IMR-90 (cell line): ENCODE measurements at regions not wholly inside any gene's neighbourhood (a gene's known extent, or its start where the extent isn't known, plus 50 kb on each side); places are given as distances from the start of the nearest gene placed in this dataset.

ENCODE experiments used
- ATAC-seq: fragments of 200-7000 bp; cut with Tn5 transposase; 2 replicates; pipeline ENCODE4 v1.9.1; 2020; ENCODE audit warnings: low read depth, mild to moderate bottlenecking, moderate library complexity
- BruUV-seq: library from RNA; stranded (reverse); fragments of 400-500 nt; replicated peaks from 2 replicates; lab custom pipeline; 2021; lab: Mats Ljungman, UMichigan
- CTCF ChIA-PET: fragments of 300-600 bp; formaldehyde crosslinking; extraction: SDS; loops from one replicate; lab custom pipeline; 2021; ENCODE audit warnings: antibody characterized with exemption; lab: Yijun Ruan, JAX
- POLR2A ChIA-PET: fragments of 300-600 bp; sonication (Branson Sonifier 250); formaldehyde crosslinking; loops from one replicate; lab custom pipeline; 2022; ENCODE audit warnings: antibody characterized with exemption; ENCODE audit not compliant: unreplicated experiment; lab: Charles Lee
- DNase-seq: peaks from one replicate; pipeline ENCODE4 v3.0.0; 2013
- H2AFZ ChIP-seq: replicated peaks from 2 replicates; pipeline ENCODE3; 2013; ENCODE audit warnings: low read length, mild to moderate bottlenecking; ENCODE audit not compliant: poor library complexity
- H2AK5ac ChIP-seq: 2 replicates; pipeline ENCODE4 v1.6.1; 2013; ENCODE audit warnings: low read depth, low read length, inconsistent platforms
- H2AK9ac ChIP-seq: replicated peaks from 2 replicates; pipeline ENCODE3; 2013; ENCODE audit warnings: mild to moderate bottlenecking, low read depth, low read length, moderate library complexity; ENCODE audit not compliant: poor library complexity
- H2BK120ac ChIP-seq: 2 replicates; pipeline ENCODE4 v1.6.1; 2013; ENCODE audit warnings: low read depth, low read length, inconsistent platforms
- H2BK15ac ChIP-seq: 3 replicates; pipeline ENCODE4 v1.6.1; 2013; ENCODE audit warnings: low read depth, low read length, inconsistent platforms
- H2BK20ac ChIP-seq: 2 replicates; pipeline ENCODE4 v1.6.1; 2013; ENCODE audit warnings: low read depth, mild to moderate bottlenecking, inconsistent platforms, low read length, moderate library complexity
- H2BK5ac ChIP-seq: 2 replicates; pipeline ENCODE4 v1.6.1; 2013; ENCODE audit warnings: mild to moderate bottlenecking, low read depth, low read length, inconsistent platforms; ENCODE audit not compliant: poor library complexity, severe bottlenecking
- H3K14ac ChIP-seq: replicated peaks from 2 replicates; pipeline ENCODE4 v1.6.1; 2013; ENCODE audit warnings: low read depth, low read length, inconsistent platforms
- H3K18ac ChIP-seq: 2 replicates; pipeline ENCODE4 v1.6.1; 2013; ENCODE audit warnings: low read depth, low read length, control low read depth
- H3K23ac ChIP-seq: 2 replicates; pipeline ENCODE4 v1.6.1; 2013; ENCODE audit warnings: low read depth, low read length, inconsistent platforms
- H3K27ac ChIP-seq: 2 replicates; pipeline ENCODE4 v1.5.1; 2013; ENCODE audit warnings: mild to moderate bottlenecking, control low read depth, low read length; ENCODE audit not compliant: insufficient read depth
- H3K27me3 ChIP-seq: 2 replicates; pipeline ENCODE4 v1.6.1; 2013; ENCODE audit warnings: low read length; ENCODE audit not compliant: control insufficient read depth, insufficient read depth
- H3K36me3 ChIP-seq: 2 replicates; pipeline ENCODE4 v1.6.1; 2013; ENCODE audit warnings: low read length, mixed read lengths; ENCODE audit not compliant: control insufficient read depth, insufficient read depth
- H3K4ac ChIP-seq: 2 replicates; pipeline ENCODE4 v1.6.1; 2013; ENCODE audit warnings: low read depth, low read length, inconsistent platforms
- H3K4me1 ChIP-seq: 2 replicates; pipeline ENCODE4 v1.6.1; 2013; ENCODE audit warnings: low read length, mixed read lengths; ENCODE audit not compliant: control insufficient read depth, insufficient read depth
- H3K4me2 ChIP-seq: 2 replicates; pipeline ENCODE4 v1.6.1; 2013; ENCODE audit warnings: low read depth, mild to moderate bottlenecking, control low read depth, low read length, moderate library complexity
- H3K4me3 ChIP-seq: 2 replicates; pipeline ENCODE4 v1.5.1; 2013; ENCODE audit warnings: low read depth, mild to moderate bottlenecking, control low read depth, low read length, moderate library complexity; ENCODE audit not compliant: insufficient read depth
- H3K56ac ChIP-seq: 2 replicates; pipeline ENCODE4 v1.6.1; 2013; ENCODE audit warnings: low read length, inconsistent platforms; ENCODE audit not compliant: insufficient read depth; ENCODE audit errors: extremely low read depth
- H3K79me1 ChIP-seq, 2 experiments: 2 replicates each; pipeline ENCODE4 v1.6.1; 2013; ENCODE audit warnings: low read length in 2 of 2, inconsistent platforms in 1 of 2, low read depth in 1 of 2
- H3K9ac ChIP-seq: 2 replicates; pipeline ENCODE4 v1.6.1; 2013; ENCODE audit warnings: low read depth, low read length, control low read depth
- H3K9me1 ChIP-seq: 2 replicates; pipeline ENCODE4 v1.6.1; 2013; ENCODE audit warnings: low read length, inconsistent platforms; ENCODE audit not compliant: insufficient read depth
- H3K9me3 ChIP-seq: 2 replicates; pipeline ENCODE4 v1.6.1; 2013; ENCODE audit warnings: low read length; ENCODE audit not compliant: control insufficient read depth, insufficient read depth
- H4K20me1 ChIP-seq: 2 replicates; pipeline ENCODE4 v1.6.1; 2013; ENCODE audit warnings: low read length, inconsistent platforms; ENCODE audit not compliant: insufficient read depth
- H4K5ac ChIP-seq: 2 replicates; pipeline ENCODE4 v1.6.1; 2013; ENCODE audit warnings: mild to moderate bottlenecking, low read depth, low read length, control low read depth
- H4K8ac ChIP-seq, 2 experiments: 2 replicates each; pipeline ENCODE4 v1.6.1; 2013; ENCODE audit warnings: low read depth in 2 of 2, low read length in 2 of 2, control low read depth in 1 of 2, inconsistent platforms in 1 of 2
- H4K91ac ChIP-seq: 2 replicates; pipeline ENCODE4 v1.6.1; 2013; ENCODE audit warnings: low read depth, low read length, inconsistent platforms; ENCODE audit not compliant: insufficient read depth
- CEBPB ChIP-seq: IDR thresholded peaks from 2 replicates; pipeline ENCODE4 v1.6.1; 2012; ENCODE audit warnings: low read depth, low read length, improper control_type of control experiment
- CHD1 ChIP-seq: IDR thresholded peaks from 2 replicates; pipeline ENCODE4 v1.6.1; 2012; ENCODE audit warnings: low read depth, low read length, improper control_type of control experiment
- MXI1 ChIP-seq: IDR thresholded peaks from 2 replicates; pipeline ENCODE4 v1.6.1; 2012; ENCODE audit warnings: low read depth, mild to moderate bottlenecking, low read length, moderate library complexity, borderline replicate concordance
- NFE2L2 ChIP-seq: fragments of 150-350 bp; IDR thresholded peaks from 2 replicates; pipeline ENCODE4 v1.6.1; 2016; ENCODE audit warnings: low read depth, mild to moderate bottlenecking, low read length
- POLR2A ChIP-seq: IDR thresholded peaks from 2 replicates; pipeline ENCODE4 v1.6.1; 2012; ENCODE audit warnings: mild to moderate bottlenecking, low read depth, low read length
- RAD21 ChIP-seq: IDR thresholded peaks from 2 replicates; pipeline ENCODE4 v1.6.1; 2012; ENCODE audit warnings: low read length, improper control_type of control experiment
- RCOR1 ChIP-seq: IDR thresholded peaks from 2 replicates; pipeline ENCODE4 v1.6.1; 2012; ENCODE audit warnings: mild to moderate bottlenecking, low read length, improper control_type of control experiment; ENCODE audit not compliant: insufficient replicate concordance
- RFX5 ChIP-seq: IDR thresholded peaks from 2 replicates; pipeline ENCODE4 v1.8.0; 2012; ENCODE audit warnings: low read depth, mild to moderate bottlenecking, low read length, moderate library complexity
- SMC3 ChIP-seq: fragments of 150-350 bp; IDR thresholded peaks from 2 replicates; pipeline ENCODE4 v1.6.1; 2016; ENCODE audit warnings: low read depth, mild to moderate bottlenecking, antibody characterized with exemption, low read length, moderate library complexity
- dilution Hi-C: fragments of 300-500 bp; cut with HindIII; formaldehyde crosslinking; loops from one replicate; pipeline ENCODE4 v1.14.3; 2018; ENCODE audit warnings: low sequenced_read_pairs; ENCODE audit not compliant: unreplicated experiment
- in situ Hi-C: fragments of 300-500 bp; cut with MboI; formaldehyde crosslinking; loops from 3 replicates; pipeline ENCODE4 v1.14.3; 2019; ENCODE audit warnings: low sequenced_read_pairs, inconsistent platforms, mixed read lengths
- intact Hi-C: fragments of 100-400 bp; cut with micrococcal nuclease; formaldehyde crosslinking; loops from 2 replicates; pipeline ENCODE4 v1.10.0; 2022
- TF ChIP-seq, protein P1 (sequence below): conservative IDR thresholded peaks from 2 replicates; pipeline ENCODE4 v1.5.1; 2012; ENCODE audit warnings: mild to moderate bottlenecking, low read depth, low read length, improper control_type of control experiment

DNA sequence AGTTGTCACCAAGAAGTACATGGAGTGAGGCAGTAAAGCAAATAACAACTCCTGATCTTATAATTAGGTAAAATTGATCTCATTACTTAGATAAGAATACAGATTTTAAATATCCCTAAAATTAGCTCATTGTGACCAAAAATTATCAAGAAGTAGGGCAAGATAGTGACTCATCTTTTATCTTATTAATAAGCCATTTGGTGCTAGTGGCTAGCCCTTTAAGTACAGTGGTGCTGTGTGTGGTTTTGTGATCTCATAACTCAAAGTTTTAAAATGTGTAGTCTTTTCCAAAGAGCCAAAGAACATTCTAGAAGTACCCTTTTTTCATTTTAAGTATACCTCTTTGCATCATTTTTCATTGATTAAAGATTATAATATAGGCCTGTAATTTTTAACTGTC is 569.4 kb upstream of the SETBP1 start:
- Histone ChIP-seq H3K36me3 (no peaks in the 10 kb centered on the region), H3K4me3 (no peak overlapping the region), H3K14ac (no peak overlapping the region), H2AK9ac (no peak overlapping the region), H2BK120ac (no peak overlapping the region), H3K23ac (no peak overlapping the region), H4K20me1 (no peaks in the 10 kb centered on the region), H3K79me1 (no peaks in the 10 kb centered on the region), H3K4me1 (no peaks in the 10 kb centered on the region), H2BK5ac (no peak overlapping the region), H2AFZ (no peak overlapping the region), H3K9ac (no peak overlapping the region), H3K4me2 (no peak overlapping the region), H2AK5ac (no peak overlapping the region), H3K18ac (no peak overlapping the region), H3K27me3 (no peaks in the 10 kb centered on the region), H3K9me3 (no peaks in the 10 kb centered on the region), H3K56ac (no peak overlapping the region), H4K5ac (no peak overlapping the region), H2BK15ac (no peak overlapping the region), H3K9me1 (no peaks in the 10 kb centered on the region), H3K4ac (no peak overlapping the region), H4K8ac (no peak overlapping the region), H4K91ac (no peak overlapping the region), H2BK20ac (no peak overlapping the region), H3K27ac (no peak overlapping the region)
- dilution Hi-C loops, result no loop called here
- intact Hi-C loops, result no loop called here
- in situ Hi-C loops, result no loop called here
- CTCF ChIA-PET, result no interaction called here
- DNase-seq (no peak), ATAC-seq (no peak)
- POLR2A ChIA-PET, result no interaction called here
- TF ChIP-seq RCOR1, result no peak
- TF ChIP-seq SMC3, result no peak
- TF ChIP-seq CEBPB, result no peak
- TF ChIP-seq RFX5, result no peak
- TF ChIP-seq, protein P1, sequence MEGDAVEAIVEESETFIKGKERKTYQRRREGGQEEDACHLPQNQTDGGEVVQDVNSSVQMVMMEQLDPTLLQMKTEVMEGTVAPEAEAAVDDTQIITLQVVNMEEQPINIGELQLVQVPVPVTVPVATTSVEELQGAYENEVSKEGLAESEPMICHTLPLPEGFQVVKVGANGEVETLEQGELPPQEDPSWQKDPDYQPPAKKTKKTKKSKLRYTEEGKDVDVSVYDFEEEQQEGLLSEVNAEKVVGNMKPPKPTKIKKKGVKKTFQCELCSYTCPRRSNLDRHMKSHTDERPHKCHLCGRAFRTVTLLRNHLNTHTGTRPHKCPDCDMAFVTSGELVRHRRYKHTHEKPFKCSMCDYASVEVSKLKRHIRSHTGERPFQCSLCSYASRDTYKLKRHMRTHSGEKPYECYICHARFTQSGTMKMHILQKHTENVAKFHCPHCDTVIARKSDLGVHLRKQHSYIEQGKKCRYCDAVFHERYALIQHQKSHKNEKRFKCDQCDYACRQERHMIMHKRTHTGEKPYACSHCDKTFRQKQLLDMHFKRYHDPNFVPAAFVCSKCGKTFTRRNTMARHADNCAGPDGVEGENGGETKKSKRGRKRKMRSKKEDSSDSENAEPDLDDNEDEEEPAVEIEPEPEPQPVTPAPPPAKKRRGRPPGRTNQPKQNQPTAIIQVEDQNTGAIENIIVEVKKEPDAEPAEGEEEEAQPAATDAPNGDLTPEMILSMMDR, result no peak
- no peak for TF ChIP-seq NFE2L2
- TF ChIP-seq RAD21, result no peak
- no peak for TF ChIP-seq MXI1
- TF ChIP-seq CHD1, result no peak
- no peak for TF ChIP-seq POLR2A
- no TSS peak for BruUV-seq
